ENCODE measurements at regions not wholly inside any gene's neighbourhood (a gene's known extent, or its start where the extent isn't known, plus 50 kb on each side); places are given as distances from the start of the nearest gene placed in this dataset.
A peak's percentile ranks its signal among the peaks of the same experiment; 100 is the strongest.
"Not testable (repeated sequence)": the region's sequence is repeated elsewhere in the genome, so short reads cannot be mapped to it uniquely, and the experiment has no call there.

DNA sequence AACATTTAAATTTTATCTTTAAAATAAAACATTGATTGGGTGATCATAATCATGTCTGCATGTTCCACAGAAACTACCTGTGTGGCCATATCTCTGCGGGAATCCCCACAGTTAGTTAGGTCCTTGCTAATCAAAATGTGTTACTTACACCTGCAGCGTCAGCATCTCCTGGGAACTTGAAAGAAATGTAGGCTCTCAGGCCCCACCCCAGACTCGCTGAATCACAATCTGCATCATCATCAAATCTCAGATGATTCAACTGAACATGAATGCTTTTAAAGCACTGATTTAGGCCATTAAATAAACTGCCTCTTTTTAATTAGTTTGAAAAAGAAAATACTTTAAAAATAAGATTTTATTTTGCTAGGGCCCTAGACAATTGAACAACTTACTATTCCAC, 577.8 kb downstream of the PYDC2 start:
- no peak for DNase-seq (ENCODE audit: low spot score)

DNA sequence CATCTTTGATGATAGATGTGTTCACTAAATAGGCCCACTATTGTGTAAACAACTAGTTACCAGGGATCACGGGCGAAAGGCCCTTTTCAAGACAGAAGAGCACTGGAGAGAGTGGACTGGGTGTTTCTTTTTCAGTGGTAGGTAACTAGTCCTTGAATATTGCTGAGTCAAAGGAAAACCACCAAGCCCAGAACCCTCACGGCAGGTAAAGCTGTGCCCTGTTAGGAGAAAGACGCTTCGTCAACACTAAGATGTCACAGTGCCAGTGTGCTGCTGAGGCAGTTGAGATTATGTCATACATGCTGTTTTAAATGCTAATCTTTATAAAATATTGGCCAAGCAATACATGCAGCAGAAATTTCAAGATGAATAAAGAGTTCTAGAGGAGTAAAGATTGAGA, 578.6 kb downstream of the PYDC2 start:
- DNase-seq (ENCODE audit: low spot score): no peak

DNA sequence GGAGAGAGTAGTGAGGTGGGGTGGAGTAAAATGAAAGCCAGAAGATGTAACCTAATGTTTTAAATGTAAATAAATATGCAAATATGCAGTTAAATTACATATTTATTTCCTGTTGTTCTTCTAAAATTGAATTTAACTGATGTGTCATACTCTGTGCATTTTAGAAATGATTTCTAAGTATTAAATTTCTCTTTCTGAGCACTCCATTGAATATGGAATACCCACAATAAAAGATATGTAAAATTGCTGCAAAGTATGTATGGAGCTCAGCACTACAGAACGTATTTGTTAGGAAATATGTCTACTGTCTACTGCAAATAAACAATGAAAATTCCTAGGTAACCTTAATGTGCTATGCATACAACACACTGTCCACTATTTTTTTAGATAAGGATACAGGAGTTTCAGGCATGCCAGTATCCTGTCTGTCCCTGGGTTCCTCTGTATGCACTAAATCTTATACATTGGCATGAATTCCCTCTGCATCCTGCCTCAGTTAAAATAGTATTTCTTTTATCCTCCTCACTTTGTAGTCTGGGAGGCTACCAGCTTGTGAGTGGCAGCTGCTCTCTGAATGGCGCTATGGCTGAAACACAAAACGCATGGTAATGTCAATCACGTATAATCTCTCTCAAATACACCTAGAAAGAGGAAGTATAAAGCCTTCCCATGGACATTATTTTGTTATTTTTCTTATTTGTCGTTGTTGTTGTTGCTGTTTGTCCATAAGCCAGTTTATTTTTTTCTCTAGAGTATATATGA, 579.5 kb downstream of the PYDC2 start:
- DNase-seq (ENCODE audit: low spot score): no peak

DNA sequence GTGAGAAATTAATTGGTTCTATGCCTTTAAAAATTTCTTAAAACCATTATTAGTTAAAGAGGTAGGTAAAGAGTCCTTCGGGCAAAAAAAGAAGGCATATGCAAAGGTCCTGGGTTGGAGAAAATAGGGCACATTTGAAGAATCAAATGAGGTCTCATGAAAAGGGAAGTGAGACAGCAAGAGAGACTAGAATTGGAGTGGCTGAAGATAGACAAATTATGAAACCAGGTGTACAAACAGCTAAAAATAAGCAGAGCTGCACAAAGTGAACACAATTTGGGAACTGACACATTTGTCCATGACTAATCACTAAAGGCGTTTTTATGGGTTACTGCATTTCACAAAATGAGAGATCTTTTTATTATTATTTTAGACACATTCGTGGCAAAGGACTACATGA, 581.2 kb downstream of the PYDC2 start:
- DNase-seq (ENCODE audit: low spot score): no peak

DNA sequence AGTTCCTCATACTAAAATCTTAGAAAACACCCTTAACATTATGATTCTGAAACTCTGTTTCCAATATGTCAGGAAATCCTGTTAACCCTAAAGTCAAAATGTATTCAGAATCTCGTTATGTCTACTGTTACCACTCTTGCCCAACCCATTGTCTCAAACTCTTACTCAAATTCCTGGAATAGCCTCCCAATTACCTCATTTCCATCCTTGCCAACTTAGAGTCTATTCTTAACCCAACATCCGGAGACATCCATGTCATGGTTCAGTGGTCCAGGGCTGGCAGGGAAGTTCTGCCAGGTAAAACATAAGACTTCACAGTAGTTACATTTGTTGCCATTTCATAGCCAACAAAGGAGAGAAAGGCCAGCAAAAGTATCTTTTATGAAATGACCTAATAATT, 593.9 kb downstream of the PYDC2 start:
- peak; percentile 9 for DNase-seq (ENCODE audit: low spot score)

DNA sequence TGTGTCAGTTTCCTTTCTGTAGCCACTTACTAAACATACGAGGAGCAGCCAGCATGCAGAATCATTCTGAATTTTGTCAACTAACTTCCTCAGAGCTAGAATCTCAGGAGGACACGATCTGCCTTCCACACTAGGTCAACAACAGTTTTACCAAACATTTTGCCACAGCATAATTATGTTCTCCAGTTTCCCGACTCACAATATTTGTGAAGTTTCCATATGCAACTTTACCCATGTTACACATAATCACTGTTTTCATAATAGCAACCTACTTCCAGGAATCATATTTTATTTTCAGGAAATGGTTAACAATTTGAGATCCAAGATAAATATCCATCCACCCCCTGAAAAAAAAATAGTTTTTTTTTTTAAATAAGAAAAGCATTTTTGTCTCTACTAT, 595.0 kb downstream of the PYDC2 start:
- DNase-seq (ENCODE audit: low spot score): no peak

DNA sequence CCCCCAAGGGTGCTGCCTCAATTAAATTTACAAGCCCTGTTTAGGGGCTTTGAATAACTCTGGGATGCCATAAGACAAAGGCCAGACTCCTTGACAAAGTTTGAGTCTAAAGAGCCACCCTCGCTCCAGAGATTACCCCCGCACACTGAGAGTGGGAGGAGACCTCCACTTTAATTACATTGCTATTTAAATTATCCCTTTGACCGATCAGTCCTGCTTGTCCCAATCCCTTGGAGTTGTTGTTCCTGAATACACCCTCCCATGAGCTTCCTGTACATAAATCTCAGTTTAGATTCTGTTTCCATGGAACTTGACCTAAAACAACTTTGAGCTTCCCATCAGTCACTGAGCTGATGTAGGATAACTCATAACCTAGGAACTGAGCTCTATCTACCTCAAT, 596.3 kb downstream of the PYDC2 start:
- DNase-seq (ENCODE audit: low spot score): no peak

DNA sequence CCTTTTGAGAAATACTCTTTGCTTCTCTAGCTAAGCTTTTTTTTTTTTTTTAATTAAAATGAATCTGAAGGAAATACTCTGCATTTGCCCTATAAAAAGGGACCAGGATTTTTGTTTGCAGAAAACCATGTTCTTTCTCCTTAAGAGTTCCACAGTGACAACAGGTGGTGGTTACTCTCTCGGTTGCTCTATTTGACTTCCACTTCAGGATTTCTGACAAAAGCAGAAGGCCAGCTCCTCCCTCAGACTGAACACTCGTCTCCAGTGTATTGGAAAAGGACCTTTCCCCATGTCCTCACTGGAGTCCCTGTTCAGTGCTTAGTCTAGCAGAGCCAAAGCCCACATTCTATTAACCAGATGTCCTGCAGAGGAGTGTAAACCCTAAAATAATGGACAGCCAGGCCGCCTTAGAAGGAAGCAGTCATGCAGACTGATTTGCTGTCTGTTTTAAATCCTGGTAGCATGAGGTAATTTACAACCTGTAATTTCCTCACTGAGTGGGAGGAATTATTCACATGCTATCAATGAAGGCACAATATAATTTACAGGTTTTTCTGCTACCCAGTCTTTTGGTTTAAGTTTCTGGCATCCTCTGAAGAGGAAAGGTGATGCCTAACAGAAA, 599.3 kb downstream of the PYDC2 start:
- no peak for DNase-seq (ENCODE audit: low spot score)

DNA sequence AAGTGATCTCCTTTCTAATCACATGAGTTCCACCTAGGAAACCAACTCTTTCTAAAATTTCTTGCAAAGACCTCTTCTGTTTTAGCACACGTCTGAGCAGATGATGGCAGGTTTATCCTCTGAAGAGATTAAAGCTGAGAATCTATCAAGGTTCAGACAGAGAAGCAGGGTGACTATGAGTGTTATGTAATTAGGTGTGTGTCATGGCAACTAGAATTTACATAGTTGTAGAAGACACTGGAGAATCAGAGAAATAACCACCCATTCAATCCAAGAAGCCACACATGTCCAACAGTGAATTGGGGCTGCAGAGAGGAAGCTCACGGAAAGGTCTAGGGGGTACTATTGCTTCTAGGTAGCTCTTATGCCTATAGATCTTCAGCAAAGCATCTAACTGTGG, 600.5 kb downstream of the PYDC2 start:
- no peak for DNase-seq (ENCODE audit: low spot score)

DNA sequence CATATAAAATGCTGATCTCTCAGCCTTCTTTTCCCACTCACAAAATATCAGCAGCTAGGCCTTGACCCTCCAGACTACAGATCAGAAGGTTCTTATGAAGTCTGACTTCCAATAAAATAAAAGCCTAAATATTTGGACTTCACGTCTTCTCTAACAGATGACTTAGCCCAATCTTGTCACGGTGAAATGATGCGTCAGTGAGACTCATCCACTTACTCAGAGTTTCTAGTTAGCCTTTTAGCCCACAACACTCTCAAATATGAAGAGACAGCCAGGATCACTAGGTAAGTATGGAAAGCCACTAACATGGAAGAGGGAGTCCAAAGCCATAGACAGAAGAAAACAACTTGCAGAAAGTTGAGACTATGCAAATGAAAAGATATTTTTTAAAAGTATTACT, 601.2 kb downstream of the PYDC2 start:
- DNase-seq (ENCODE audit: low spot score): no peak

DNA sequence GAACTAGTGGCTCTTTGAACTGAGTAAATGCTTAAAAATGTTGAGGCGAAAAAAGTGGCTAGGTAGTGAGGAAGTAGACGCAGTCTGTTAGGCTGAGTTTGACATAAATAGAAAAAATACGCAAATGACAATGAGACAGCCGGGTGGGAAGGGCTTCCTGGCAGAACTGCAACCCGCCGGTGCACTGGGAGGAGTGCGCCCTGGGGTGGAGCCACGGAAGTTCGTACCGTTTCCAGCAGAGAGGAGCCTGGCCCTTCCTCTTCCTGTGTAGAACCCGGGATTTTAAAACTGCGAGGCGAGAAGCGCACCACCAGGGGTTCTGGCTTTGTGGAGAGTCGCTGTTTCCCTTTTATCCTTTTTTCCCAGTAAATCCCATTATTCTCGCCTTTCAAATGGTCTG, 602.6 kb downstream of the PYDC2 start:
- DNase-seq (ENCODE audit: low spot score): peak; percentile 30

DNA sequence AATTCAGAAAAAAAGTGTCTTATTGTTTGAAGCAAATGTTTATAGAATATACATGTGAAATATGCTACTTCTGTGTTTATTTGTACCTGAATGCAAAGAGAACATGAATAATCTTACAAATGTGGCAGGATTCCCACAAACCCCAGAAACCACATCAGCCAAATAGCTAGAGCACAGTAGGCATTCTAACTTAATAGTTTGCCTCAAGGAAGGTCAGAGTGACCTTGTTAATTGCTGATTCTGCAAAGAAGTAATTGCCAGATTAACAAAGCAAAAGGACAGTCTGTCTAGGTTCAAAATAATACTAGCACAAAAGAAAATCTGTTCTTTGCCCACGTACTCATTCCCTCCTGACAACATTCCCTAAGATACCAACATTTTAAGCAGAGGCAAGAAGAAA, 604.0 kb downstream of the PYDC2 start:
- DNase-seq (ENCODE audit: low spot score): no peak

DNA sequence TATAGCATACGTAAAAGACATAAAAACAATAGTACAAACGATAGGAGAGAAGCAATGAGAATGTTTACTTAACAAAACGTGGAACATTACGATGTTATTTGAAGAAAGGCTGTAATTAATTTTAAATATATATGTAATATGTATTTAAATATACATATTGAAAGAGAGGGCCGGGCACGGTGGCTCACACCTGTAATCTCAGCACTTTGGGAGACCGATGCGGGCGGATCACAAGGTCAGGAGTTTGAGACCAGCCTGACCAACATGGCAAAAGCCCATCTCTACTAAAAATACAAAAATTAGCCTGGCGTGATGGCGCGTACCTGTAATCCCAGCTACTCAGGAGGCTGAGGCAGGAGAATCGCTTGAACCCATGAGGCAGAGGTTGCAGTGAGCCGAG, 605.3 kb downstream of the PYDC2 start:
- DNase-seq (ENCODE audit: low spot score): not testable (repeated sequence)

DNA sequence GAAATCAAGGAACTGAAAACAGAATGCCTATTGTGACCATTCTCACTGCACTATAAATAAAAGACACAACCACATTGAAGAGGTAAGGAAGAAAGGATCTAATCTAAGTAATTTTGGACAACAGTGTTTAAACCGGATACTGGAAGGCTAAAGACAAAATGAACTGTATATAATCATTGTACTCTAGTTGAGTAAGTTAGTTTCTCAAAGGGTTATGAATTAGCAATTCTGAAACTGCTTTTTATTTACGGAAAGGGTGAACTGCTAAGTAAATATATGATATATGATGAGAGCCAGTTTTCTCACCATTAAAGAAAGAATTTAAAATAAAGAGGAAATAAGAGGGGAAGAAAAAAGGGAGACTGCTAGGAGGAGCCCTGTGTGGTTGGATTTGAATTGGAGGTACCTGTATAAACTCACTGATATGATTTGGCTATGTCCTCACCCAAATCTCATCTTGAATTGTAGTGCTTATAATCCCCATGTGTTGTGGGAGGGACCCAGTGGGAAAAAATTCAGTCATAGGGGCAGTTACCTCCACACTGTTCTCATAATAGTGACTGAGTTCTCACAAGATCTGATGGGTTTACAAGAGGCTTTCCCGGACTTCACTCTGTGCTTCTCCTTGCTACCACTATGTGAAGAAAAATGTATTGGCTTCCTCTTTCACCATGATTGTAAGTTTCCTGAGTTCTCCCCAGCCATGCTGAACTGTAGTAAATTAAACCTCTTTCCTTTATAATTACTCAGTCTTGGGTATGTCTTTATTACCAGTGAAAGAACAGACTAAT, 607.7 kb downstream of the PYDC2 start:
- no peak for DNase-seq (ENCODE audit: low spot score)

DNA sequence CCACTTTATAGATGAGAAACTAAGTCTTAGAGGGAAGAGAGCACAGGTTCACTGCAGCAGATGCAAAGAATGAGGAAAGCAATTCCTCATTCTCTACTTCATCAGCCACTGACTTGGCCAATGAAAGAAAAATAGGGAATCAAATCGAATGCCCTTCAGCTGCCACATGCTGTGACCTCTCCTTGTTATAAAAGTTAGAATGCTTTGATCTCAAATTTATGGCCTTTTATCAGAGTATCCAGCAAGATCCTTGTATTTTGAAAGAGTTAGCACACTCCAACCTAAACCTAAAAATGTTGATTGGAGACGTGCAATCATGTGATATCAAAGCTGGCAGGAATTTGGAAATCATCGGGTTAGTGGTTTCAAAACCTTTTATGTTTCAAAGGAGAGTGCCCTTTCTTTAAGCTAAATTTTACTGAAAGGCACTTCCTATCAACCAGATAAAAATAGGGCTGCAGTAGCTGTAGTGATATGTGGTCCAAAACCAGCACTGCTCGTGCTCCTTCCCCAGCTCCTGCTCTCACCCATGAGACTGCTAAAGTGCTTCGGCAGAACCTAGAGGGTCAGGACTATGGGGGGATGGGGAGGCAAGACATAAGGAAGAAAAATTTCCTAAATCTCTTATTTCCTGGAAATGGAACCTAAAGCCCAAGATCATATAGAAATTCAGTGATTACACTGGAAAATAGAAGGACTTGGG, 617.0 kb downstream of the PYDC2 start:
- DNase-seq (ENCODE audit: low spot score): no peak

DNA sequence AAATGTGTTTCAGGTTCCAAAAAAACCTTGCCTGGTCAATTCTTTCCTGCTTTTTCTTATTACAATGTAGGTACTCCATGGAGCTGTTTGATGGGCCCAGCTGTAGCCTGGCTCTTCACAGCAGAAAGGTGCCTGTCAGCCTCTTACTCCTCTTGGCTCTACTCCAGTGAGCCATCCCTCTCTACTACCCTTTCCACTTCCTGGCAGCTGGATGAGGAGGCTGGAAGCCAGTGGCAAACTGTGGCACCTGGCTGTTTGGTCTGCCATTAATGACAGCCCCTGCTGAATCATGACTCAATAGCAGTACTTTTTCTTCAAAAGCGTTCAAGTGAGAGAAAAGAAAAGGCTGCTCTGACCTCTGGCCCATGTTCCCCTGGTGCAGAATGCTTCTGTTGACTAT, 618.1 kb downstream of the PYDC2 start:
- no peak for DNase-seq (ENCODE audit: low spot score)

DNA sequence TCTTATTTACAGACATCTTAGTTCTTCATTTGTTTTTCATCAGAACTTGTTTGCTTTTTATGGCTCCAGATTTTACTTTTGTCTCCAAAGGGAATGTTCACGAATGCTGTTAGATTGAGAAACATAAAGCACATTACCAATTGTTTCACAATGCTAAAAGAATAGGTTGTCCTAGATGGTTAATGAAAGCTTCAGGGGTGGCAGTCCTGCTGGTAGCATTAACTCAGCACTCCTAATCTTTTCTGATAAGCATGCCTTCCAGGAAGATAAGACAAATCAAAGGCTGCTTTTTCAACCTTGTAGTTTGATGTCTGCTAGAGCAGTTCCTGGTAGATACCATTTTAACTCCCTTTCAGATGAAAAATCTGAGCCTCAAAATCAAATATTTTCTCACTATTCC, 619.4 kb downstream of the PYDC2 start:
- DNase-seq (ENCODE audit: low spot score): no peak

DNA sequence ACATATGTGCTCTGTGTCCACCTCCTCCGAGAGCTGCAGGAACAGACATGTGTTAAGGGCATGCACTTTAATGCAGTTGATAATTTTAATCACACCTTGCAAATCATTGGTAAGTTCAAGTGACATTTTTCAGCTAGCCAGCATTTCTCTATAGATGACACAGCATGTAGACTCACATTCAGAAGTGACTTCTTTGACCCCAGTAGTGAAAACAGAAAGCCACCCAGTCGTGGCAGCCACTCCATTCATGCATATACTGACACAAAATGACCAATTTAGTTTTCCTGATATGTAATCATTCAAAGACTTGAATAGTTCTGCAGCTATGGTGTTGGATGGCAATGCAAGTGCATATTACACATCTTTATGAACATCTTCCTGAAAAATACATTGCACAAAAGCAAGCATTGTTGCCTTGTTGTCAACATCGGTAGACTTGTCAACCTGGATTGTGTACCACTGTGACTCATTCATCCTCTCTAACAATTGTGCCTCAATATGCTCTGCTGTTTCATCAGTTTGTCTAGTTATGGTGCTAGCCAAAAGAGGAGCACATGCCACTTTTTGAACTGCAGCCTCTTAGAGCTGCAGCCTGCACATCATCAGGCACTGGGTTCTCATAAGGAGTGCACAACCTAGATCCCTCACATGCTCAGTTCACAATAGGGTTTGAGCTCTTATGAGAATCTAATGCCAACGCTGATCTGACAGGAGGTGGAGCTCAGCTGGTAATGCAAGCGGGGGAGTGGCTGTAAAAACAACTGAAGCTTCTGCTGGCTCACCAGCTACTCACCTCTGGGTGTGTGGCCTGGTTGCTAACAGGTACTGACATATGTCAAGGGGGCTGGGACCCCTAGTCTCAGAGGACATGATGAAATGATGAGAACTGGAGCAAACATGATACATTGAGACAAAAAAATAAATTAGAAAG, 622.0 kb downstream of the PYDC2 start:
- no peak for DNase-seq (ENCODE audit: low spot score)
